Neural progenitor cell (in vitro differentiated cells): ENCODE measurements at regions not wholly inside any gene's neighbourhood (a gene's known extent, or its start where the extent isn't known, plus 50 kb on each side); places are given as distances from the start of the nearest gene placed in this dataset.
"Not testable (repeated sequence)": the region's sequence is repeated elsewhere in the genome, so short reads cannot be mapped to it uniquely, and the experiment has no call there.

ENCODE experiments used
- DNase-seq: peaks from one replicate; pipeline ENCODE4 v3.0.0-alpha.2; 2016; ENCODE audit warnings: low spot score
- H2AFZ ChIP-seq: fragments of 200-600 bp; sonication (generic); replicated peaks from 2 replicates; pipeline ENCODE4 v1.6.1; 2016; ENCODE audit warnings: antibody characterized with exemption
- H3F3A ChIP-seq: fragments of 200-600 bp; sonication (generic); 2 replicates; pipeline ENCODE4 v1.6.1; 2016; ENCODE audit warnings: antibody characterized with exemption, low read depth
- H3K27ac ChIP-seq: fragments of 200-600 bp; sonication (generic); 2 replicates; pipeline ENCODE4 v1.5.1; 2016; ENCODE audit warnings: mild to moderate bottlenecking
- H3K27me3 ChIP-seq: fragments of 200-600 bp; sonication (generic); 2 replicates; pipeline ENCODE4 v1.6.1; 2016; ENCODE audit warnings: mild to moderate bottlenecking, moderate library complexity
- H3K36me3 ChIP-seq: fragments of 200-600 bp; sonication (generic); 2 replicates; pipeline ENCODE4 v1.5.1; 2016
- H3K4me1 ChIP-seq: fragments of 200-600 bp; sonication (generic); 2 replicates; pipeline ENCODE4 v1.6.1; 2016; ENCODE audit warnings: mixed run types
- H3K4me2 ChIP-seq: fragments of 200-600 bp; sonication (generic); 2 replicates; pipeline ENCODE4 v1.6.1; 2016
- H3K4me3 ChIP-seq: fragments of 200-600 bp; sonication (generic); 2 replicates; pipeline ENCODE4 v1.5.1; 2016
- H3K79me2 ChIP-seq: fragments of 200-600 bp; sonication (generic); 2 replicates; pipeline ENCODE4 v1.6.1; 2016; ENCODE audit warnings: low read depth
- H3K9ac ChIP-seq: fragments of 200-600 bp; sonication (generic); 2 replicates; pipeline ENCODE4 v1.6.1; 2016
- H3K9me3 ChIP-seq: fragments of 200-600 bp; sonication (generic); 2 replicates; pipeline ENCODE4 v1.5.1; 2016; ENCODE audit warnings: low read depth
- H4K20me1 ChIP-seq: fragments of 200-600 bp; sonication (generic); 2 replicates; pipeline ENCODE4 v1.6.1; 2016; ENCODE audit warnings: low read depth
- H3K27ac Mint-ChIP-seq: 3 replicates; pipeline ENCODE4 v1.8.0; 2021; ENCODE audit warnings: mixed read lengths
- H3K27me3 Mint-ChIP-seq: 2 replicates; pipeline ENCODE4 v1.8.0; 2022; ENCODE audit warnings: low read depth, mild to moderate bottlenecking, inconsistent platforms, moderate library complexity, mixed read lengths; ENCODE audit not compliant: insufficient read depth
- H3K36me3 Mint-ChIP-seq: 3 replicates; pipeline ENCODE4 v1.8.0; 2021; ENCODE audit warnings: mixed read lengths
- H3K4me1 Mint-ChIP-seq: 3 replicates; pipeline ENCODE4 v1.8.0; 2021; ENCODE audit warnings: mixed read lengths
- H3K4me3 Mint-ChIP-seq: 3 replicates; pipeline ENCODE4 v1.8.0; 2021; ENCODE audit warnings: mild to moderate bottlenecking, moderate library complexity, mixed read lengths
- H3K9me3 Mint-ChIP-seq: 3 replicates; pipeline ENCODE4 v1.8.0; 2020; ENCODE audit warnings: mixed read lengths
- EZH2 ChIP-seq: fragments of 200-600 bp; sonication (generic); IDR thresholded peaks from 2 replicates; pipeline ENCODE4 v1.6.1; 2017; ENCODE audit warnings: antibody characterized with exemption, mild to moderate bottlenecking, moderate library complexity
- EZH2phosphoT487 ChIP-seq: fragments of 200-600 bp; sonication (generic); IDR thresholded peaks from 2 replicates; pipeline ENCODE4 v1.6.1; 2017; ENCODE audit warnings: antibody characterized with exemption
- TF ChIP-seq, protein P1 (sequence below): fragments of 200-600 bp; sonication (generic); IDR thresholded peaks from 2 replicates; pipeline ENCODE4 v1.5.1; 2017; ENCODE audit warnings: antibody characterized with exemption, mild to moderate bottlenecking

DNA sequence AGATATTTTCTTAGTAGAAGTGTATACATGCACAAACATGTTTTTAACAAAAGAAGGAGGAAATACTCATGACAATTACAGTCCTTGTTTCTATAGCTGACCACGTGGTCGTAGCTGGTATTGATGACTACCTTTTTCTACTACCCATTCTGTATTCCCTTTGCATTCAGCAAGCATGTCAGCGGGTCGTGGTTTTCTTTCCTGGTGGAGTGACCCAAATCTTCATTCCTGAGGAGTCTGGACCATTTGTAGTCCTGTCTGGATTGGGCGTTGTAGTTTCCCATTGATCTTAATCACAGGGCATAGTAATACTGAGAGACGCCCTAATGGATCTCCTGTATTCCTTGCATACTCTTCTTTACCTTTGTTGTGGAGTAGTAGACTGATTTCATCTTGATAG, 472.1 kb upstream of the RGS6 start:
- Mint-ChIP-seq H3K27ac (no peak overlapping the region), H3K36me3 (peaks cover 30% of the 10 kb centered on the region)

DNA sequence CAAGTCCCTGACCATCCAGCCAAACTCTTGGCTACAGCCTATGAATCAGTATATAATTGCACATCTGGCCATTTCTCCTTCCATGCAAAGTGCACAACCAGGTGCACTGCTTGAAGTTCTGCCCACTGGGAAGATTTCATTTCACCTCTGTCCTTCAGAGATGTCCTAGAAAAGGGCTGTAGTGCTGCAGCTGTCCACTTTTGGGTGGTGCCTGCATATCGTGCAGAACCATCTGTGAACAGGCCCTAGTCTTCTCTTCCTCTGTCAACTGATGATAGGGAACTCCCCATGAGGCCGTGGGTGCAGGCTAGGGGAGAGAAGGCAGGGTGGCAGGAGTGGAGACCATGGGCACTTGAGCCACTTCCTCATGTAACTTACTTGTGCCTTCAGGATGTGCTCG, 470.6 kb upstream of the RGS6 start:
- H3K79me2 ChIP-seq, result peaks cover 15% of the 10 kb centered on the region
- H3K27ac Mint-ChIP-seq, H3K27me3 ChIP-seq, H3K27ac ChIP-seq, H4K20me1 ChIP-seq, H3K36me3 ChIP-seq, H3K4me1 Mint-ChIP-seq, H3K27me3 Mint-ChIP-seq, H3K9me3 ChIP-seq, H2AFZ ChIP-seq, H3K4me3 Mint-ChIP-seq, H3K4me3 ChIP-seq, H3K4me1 ChIP-seq, DNase-seq, H3F3A ChIP-seq, H3K4me2 ChIP-seq, H3K9ac ChIP-seq: not testable (repeated sequence)
- Mint-ChIP-seq H3K36me3 (peaks cover 33% of the 10 kb centered on the region), H3K9me3 (peaks cover 26% of the 10 kb centered on the region)

More for the DNA sequence above, 472.1 kb upstream of the RGS6 start:
- Histone ChIP-seq H4K20me1 (no peaks in the 10 kb centered on the region), H3K4me1 (no peaks in the 10 kb centered on the region), H2AFZ (no peak overlapping the region), H3F3A (no peaks in the 10 kb centered on the region), H3K4me3 (no peak overlapping the region), H3K27ac (no peak overlapping the region), H3K79me2 (peaks cover 31% of the 10 kb centered on the region), H3K9ac (no peak overlapping the region), H3K4me2 (no peak overlapping the region), H3K9me3 (no peaks in the 10 kb centered on the region), H3K36me3 (no peaks in the 10 kb centered on the region), H3K27me3 (no peaks in the 10 kb centered on the region)
- TF ChIP-seq, protein P1, sequence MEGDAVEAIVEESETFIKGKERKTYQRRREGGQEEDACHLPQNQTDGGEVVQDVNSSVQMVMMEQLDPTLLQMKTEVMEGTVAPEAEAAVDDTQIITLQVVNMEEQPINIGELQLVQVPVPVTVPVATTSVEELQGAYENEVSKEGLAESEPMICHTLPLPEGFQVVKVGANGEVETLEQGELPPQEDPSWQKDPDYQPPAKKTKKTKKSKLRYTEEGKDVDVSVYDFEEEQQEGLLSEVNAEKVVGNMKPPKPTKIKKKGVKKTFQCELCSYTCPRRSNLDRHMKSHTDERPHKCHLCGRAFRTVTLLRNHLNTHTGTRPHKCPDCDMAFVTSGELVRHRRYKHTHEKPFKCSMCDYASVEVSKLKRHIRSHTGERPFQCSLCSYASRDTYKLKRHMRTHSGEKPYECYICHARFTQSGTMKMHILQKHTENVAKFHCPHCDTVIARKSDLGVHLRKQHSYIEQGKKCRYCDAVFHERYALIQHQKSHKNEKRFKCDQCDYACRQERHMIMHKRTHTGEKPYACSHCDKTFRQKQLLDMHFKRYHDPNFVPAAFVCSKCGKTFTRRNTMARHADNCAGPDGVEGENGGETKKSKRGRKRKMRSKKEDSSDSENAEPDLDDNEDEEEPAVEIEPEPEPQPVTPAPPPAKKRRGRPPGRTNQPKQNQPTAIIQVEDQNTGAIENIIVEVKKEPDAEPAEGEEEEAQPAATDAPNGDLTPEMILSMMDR, result no peak
- TF ChIP-seq EZH2phosphoT487 (no peak), EZH2 (no peak)
- Mint-ChIP-seq H3K27me3 (no peaks in the 10 kb centered on the region), H3K4me1 (no peaks in the 10 kb centered on the region), H3K4me3 (no peak overlapping the region), H3K9me3 (peaks cover 23% of the 10 kb centered on the region)
- no peak for DNase-seq

DNA sequence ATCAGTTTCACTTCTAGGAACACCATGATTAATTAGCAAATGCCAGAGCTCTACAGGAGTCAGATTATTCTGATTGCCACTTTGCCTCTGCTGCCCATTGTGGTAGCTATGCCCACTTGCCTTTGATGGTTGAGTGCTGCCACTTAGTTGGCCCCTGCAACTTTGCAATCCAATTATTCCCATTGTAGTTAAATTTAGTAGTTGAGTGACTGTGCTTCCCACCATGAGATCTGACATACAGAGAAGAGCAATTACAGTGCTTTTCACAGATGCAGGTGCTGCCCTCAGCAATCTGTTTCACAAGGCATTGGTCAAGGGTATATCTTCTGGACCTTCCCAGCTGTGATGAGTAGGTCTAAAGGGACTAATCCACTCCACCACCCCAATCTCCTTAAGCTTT, 468.4 kb upstream of the RGS6 start:
- Histone ChIP-seq H4K20me1 (no peaks in the 10 kb centered on the region), H3F3A (no peaks in the 10 kb centered on the region), H3K27me3 (no peaks in the 10 kb centered on the region), H3K9ac (no peak overlapping the region), H3K9me3 (no peaks in the 10 kb centered on the region), H3K36me3 (no peaks in the 10 kb centered on the region), H3K4me3 (no peak overlapping the region), H3K79me2 (no peaks in the 10 kb centered on the region), H2AFZ (no peak overlapping the region), H3K4me1 (no peaks in the 10 kb centered on the region), H3K4me2 (no peak overlapping the region), H3K27ac (no peak overlapping the region)
- no peak for DNase-seq
- H3K4me3 Mint-ChIP-seq, result no peak overlapping the region
- H3K27ac Mint-ChIP-seq, result no peak overlapping the region
- TF ChIP-seq EZH2phosphoT487 (no peak), EZH2 (no peak)
- TF ChIP-seq, protein P1, result no peak
- no peaks in the 10 kb centered on the region for H3K4me1 Mint-ChIP-seq
- H3K36me3 Mint-ChIP-seq, result peaks cover 35% of the 10 kb centered on the region
- H3K9me3 Mint-ChIP-seq, result peaks cover 26% of the 10 kb centered on the region
- H3K27me3 Mint-ChIP-seq, result no peaks in the 10 kb centered on the region

DNA sequence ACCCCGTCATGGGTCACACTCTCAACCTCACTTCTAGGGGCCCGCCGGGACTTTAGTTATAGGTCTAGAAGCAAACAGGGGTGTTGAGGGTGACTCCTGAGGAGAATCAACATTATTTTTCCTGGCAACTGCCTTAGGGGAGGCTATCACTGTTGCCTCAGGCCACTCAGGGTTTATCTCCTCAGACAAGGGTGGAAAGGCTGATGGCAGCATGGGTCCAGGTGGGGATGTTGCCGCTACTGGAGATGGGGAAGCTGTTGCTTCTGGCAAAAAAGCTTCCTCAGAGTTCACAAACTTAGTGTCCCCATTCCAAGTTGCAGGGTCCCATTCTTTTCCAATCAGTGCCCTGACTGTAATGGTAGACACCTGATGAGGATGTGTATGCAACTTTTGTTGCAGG, 467.4 kb upstream of the RGS6 start:
- Histone ChIP-seq H3K4me3 (no peak overlapping the region), H3K27ac (no peak overlapping the region), H4K20me1 (no peaks in the 10 kb centered on the region), H2AFZ (no peak overlapping the region), H3K4me2 (no peak overlapping the region), H3K9ac (no peak overlapping the region), H3K27me3 (no peaks in the 10 kb centered on the region), H3K9me3 (no peaks in the 10 kb centered on the region), H3F3A (no peaks in the 10 kb centered on the region), H3K4me1 (no peaks in the 10 kb centered on the region), H3K36me3 (no peaks in the 10 kb centered on the region), H3K79me2 (no peaks in the 10 kb centered on the region)
- H3K4me3 Mint-ChIP-seq, result no peak overlapping the region
- no peaks in the 10 kb centered on the region for H3K27me3 Mint-ChIP-seq
- H3K27ac Mint-ChIP-seq, result no peak overlapping the region
- TF ChIP-seq EZH2 (no peak), EZH2phosphoT487 (no peak)
- TF ChIP-seq, protein P1, result no peak
- DNase-seq, result no peak
- H3K4me1 Mint-ChIP-seq, result no peaks in the 10 kb centered on the region
- H3K9me3 Mint-ChIP-seq, result peaks cover 23% of the 10 kb centered on the region
- H3K36me3 Mint-ChIP-seq, result peaks cover 30% of the 10 kb centered on the region
